ENCODE measurements at regions not wholly inside any gene's neighbourhood (a gene's known extent, or its start where the extent isn't known, plus 50 kb on each side); places are given as distances from the start of the nearest gene placed in this dataset.

GRCh38 chr6:16979677-16980370 is 122.0 kb upstream of the STMND1 start:
- H2AFZ ChIP-seq (ENCODE audit: control insufficient read depth, low read depth, low read length): no peak overlapping the region
- SMC1A ChIA-PET (ENCODE audit: uncharacterized antibody, unreplicated experiment): interaction anchor here (1.5 kb wide), 1 partner anchor 15 kb away, joined by 3 read pairs; no protein-coding TSS in a partner anchor
- CTCF ChIA-PET: no interaction called here
- no peak overlapping the region for H3K4me2 ChIP-seq (ENCODE audit: control insufficient read depth, insufficient read depth)
- RAD21 ChIA-PET (ENCODE audit: unreplicated experiment): no interaction called here
- WGBS (ENCODE audit: insufficient coverage, insufficient replicate concordance, low lambda C conversion rate, missing lambda C conversion rate): 13% methylated on average over 7 of the region's 7 CpGs
- no peaks in the 10 kb centered on the region for H4K20me1 ChIP-seq (ENCODE audit: control insufficient read depth, insufficient read depth)
- H3K9me3 ChIP-seq (replicated peaks; ENCODE audit: control insufficient read depth, insufficient read depth, low read length): no peaks in the 10 kb centered on the region
- no peak overlapping the region for H3K9ac ChIP-seq (ENCODE audit: control insufficient read depth, insufficient read depth, low read length)
- H3K4me3 ChIP-seq: no peak overlapping the region
- no peaks in the 10 kb centered on the region for H3K36me3 ChIP-seq (ENCODE audit: control insufficient read depth in 2 of 2, insufficient read depth in 2 of 2, low read length in 1 of 2)
- DNase-seq (ENCODE audit: low read depth, low spot score): no peak
- FAIRE-seq: no peak
- intact Hi-C loops (cut with micrococcal nuclease; ENCODE audit: unreplicated experiment) (no loop called here), in situ Hi-C loops (cut with MboI) (no loop called here)
- no peaks in the 10 kb centered on the region for H3K79me2 ChIP-seq (ENCODE audit: control insufficient read depth, insufficient read depth, low read length)
- ATAC-seq: no peak
- TF ChIP-seq ZNF24 (IDR thresholded peaks at IDR 0.05) (no peak), BACH1 (IDR thresholded peaks at IDR 0.05; ENCODE audit: borderline replicate concordance) (no peak), ZBTB4 (CRISPR knock-in tag; IDR thresholded peaks at IDR 0.05) (no peak), SMAD5 (IDR thresholded peaks at IDR 0.05; ENCODE audit: low read depth) (no peak), EP300 (IDR thresholded peaks at IDR 0.05; ENCODE audit: borderline replicate concordance in 1 of 2, control insufficient read depth in 1 of 2, low read depth in 2 of 2, low read length in 2 of 2) (no peak), LARP7 (IDR thresholded peaks at IDR 0.05) (no peak), TCF12 (IDR thresholded peaks at IDR 0.05; ENCODE audit: low read depth, low read length) (no peak), CREM (IDR thresholded peaks at IDR 0.05; ENCODE audit: low read depth) (no peak), ZNF207 (IDR thresholded peaks at IDR 0.05; ENCODE audit: borderline replicate concordance) (no peak), BCL11A (IDR thresholded peaks at IDR 0.05; ENCODE audit: low read depth, low read length) (no peak), HDAC2 (IDR thresholded peaks at IDR 0.05) (no peak), CBX3 (IDR thresholded peaks at IDR 0.05; ENCODE audit: borderline replicate concordance, low read depth) (no peak), NR2C1 (IDR thresholded peaks at IDR 0.05) (no peak), DPF2 (IDR thresholded peaks at IDR 0.05) (no peak), JUNB (IDR thresholded peaks at IDR 0.05) (no peak), TCF7 (IDR thresholded peaks at IDR 0.05; ENCODE audit: borderline replicate concordance) (no peak), SIN3A (IDR thresholded peaks at IDR 0.05; ENCODE audit: low read depth, low read length) (no peak), JUND (IDR thresholded peaks at IDR 0.05; ENCODE audit: low read depth, low read length) (no peak), KAT2A (conservative IDR thresholded peaks at IDR 0.05; ENCODE audit: control insufficient read depth, low read depth, low read length) (no peak)
- H3K4me1 ChIP-seq (ENCODE audit: control insufficient read depth, insufficient read depth, low read length): no peaks in the 10 kb centered on the region
- H3K27me3 ChIP-seq (replicated peaks in 1 of 2; ENCODE audit: control insufficient read depth in 2 of 2, insufficient read depth in 2 of 2, low read length in 1 of 2): peaks cover 2 to 4% of the 10 kb centered on the region in 2 experiments; a peak in 3 of 4 replicates
- no TSS peak for BruUV-seq (replicated peaks)
- POLR2A ChIA-PET: no interaction called here
- no peak overlapping the region for H3K27ac ChIP-seq (ENCODE audit: control insufficient read depth, insufficient read depth)
